HCT116 (cell line): ENCODE measurements at regions not wholly inside any gene's neighbourhood (a gene's known extent, or its start where the extent isn't known, plus 50 kb on each side); places are given as distances from the start of the nearest gene placed in this dataset.

Experiments
- ATAC-seq: fragments of 200-7000 bp; cut with Tn5 transposase; 2 replicates; pipeline ENCODE4 v1.9.1; 2020; ENCODE audit warnings: mild to moderate bottlenecking, moderate library complexity
- BruUV-seq: library from RNA; stranded (reverse); fragments of 400-500 nt; replicated peaks from 2 replicates; lab custom pipeline; 2021; lab: Mats Ljungman, UMichigan
- CTCF ChIA-PET: fragments of 300-600 bp; sonication (Branson Sonifier 250); formaldehyde crosslinking; loops from one replicate; lab custom pipeline; 2021; ENCODE audit warnings: antibody characterized with exemption; lab: Charles Lee
- POLR2A ChIA-PET: fragments of 300-600, 350-600 bp; sonication (Branson Sonifier 250); formaldehyde crosslinking; loops from one replicate; lab custom pipeline; 2021; ENCODE audit warnings: antibody characterized with exemption; lab: Charles Lee
- RAD21 ChIA-PET, 2 experiments: fragments of 300-600 bp; sonication (Branson Sonifier 250); formaldehyde crosslinking; loops; one replicate each; lab custom pipeline; 2023; ENCODE audit warnings: low total read pairs in 2 of 2; ENCODE audit not compliant: uncharacterized antibody in 2 of 2, unreplicated experiment in 2 of 2, low non-redundant PET in 1 of 2; lab: Charles Lee
- DNase-seq: peaks from one replicate; pipeline ENCODE4 v3.0.0-alpha.2; 2010; ENCODE audit warnings: low read depth, low spot score
- H2AFZ ChIP-seq: fragments of 200-600 bp; shearing (Covaris generic), sonication (generic); 2 replicates; pipeline ENCODE4 v1.6.1; 2017; ENCODE audit warnings: low read depth, mixed run types, mixed read lengths, antibody characterized with exemption, low read length; ENCODE audit not compliant: poor library complexity, severe bottlenecking
- H3K27ac ChIP-seq: 2 replicates; pipeline ENCODE4 v1.5.1; 2012; ENCODE audit warnings: low read depth, low read length
- H3K27me3 ChIP-seq: fragments of 200-600 bp; sonication (generic); 2 replicates; pipeline ENCODE4 v1.6.1; 2016; ENCODE audit warnings: mixed run types, low read length, mixed read lengths; ENCODE audit not compliant: insufficient read depth
- H3K36me3 ChIP-seq, 2 experiments: fragments of 200-500 bp in 1 of 2; fragments of 200-600 bp in 1 of 2; sonication (Bioruptor generic) in 1 of 2; sonication (generic) in 1 of 2; 2 replicates each; pipeline versions ENCODE4 v1.5.1 to v1.6.1; 2014 to 2016; ENCODE audit warnings: low read length in 2 of 2, inconsistent platforms in 1 of 2, mixed read lengths in 1 of 2, mixed run types in 1 of 2; ENCODE audit not compliant: insufficient read depth in 2 of 2, control insufficient read depth in 1 of 2
- H3K4me1 ChIP-seq, 2 experiments: fragments of 200-600 bp in 1 of 2; sonication (generic) in 1 of 2; 2 replicates each; pipeline versions ENCODE4 v1.5.1 to v1.6.1; 2012 to 2017; ENCODE audit warnings: low read length in 2 of 2, inconsistent platforms in 1 of 2, mild to moderate bottlenecking in 1 of 2, mixed read lengths in 1 of 2, mixed run types in 1 of 2, moderate library complexity in 1 of 2; ENCODE audit not compliant: insufficient read depth in 2 of 2, control insufficient read depth in 1 of 2
- H3K4me2 ChIP-seq: fragments of 200-600 bp; sonication (generic); 2 replicates; pipeline ENCODE4 v1.6.1; 2017; ENCODE audit warnings: mixed run types, low read length, mixed read lengths
- H3K4me3 ChIP-seq, 2 experiments: fragments of 200-600 bp in 1 of 2; sonication (generic) in 1 of 2; replicated peaks in 1 of 2; 2 replicates each; pipeline ENCODE4 v1.5.1; 2011 to 2016; ENCODE audit warnings: low read length in 2 of 2, control low read depth in 1 of 2, low read depth in 1 of 2, mild to moderate bottlenecking in 1 of 2, mixed read lengths in 1 of 2, mixed run types in 1 of 2
- H3K79me2 ChIP-seq: fragments of 200-600 bp; sonication (generic); 2 replicates; pipeline ENCODE4 v1.6.1; 2017; ENCODE audit warnings: mild to moderate bottlenecking, mixed run types, low read length, moderate library complexity, mixed read lengths; ENCODE audit not compliant: insufficient read depth
- H3K9ac ChIP-seq: fragments of 200-600 bp; sonication (generic); 2 replicates; pipeline ENCODE4 v1.6.1; 2016; ENCODE audit warnings: low read length, mixed read lengths
- H3K9me2 ChIP-seq: fragments of 200-600 bp; sonication (generic), shearing (Covaris generic); 2 replicates; pipeline ENCODE4 v1.6.1; 2017; ENCODE audit warnings: mixed run types, mild to moderate bottlenecking, moderate library complexity; ENCODE audit not compliant: insufficient read depth
- H3K9me3 ChIP-seq, 2 experiments: fragments of 200-500 bp in 1 of 2; fragments of 200-600 bp in 1 of 2; sonication (Bioruptor generic) in 1 of 2; sonication (generic) in 1 of 2; 2 replicates each; pipeline ENCODE4 v1.6.1; 2014 to 2017; ENCODE audit warnings: low read length in 2 of 2, mixed read lengths in 2 of 2, inconsistent platforms in 1 of 2, low read depth in 1 of 2, mild to moderate bottlenecking in 1 of 2, mixed run types in 1 of 2, moderate library complexity in 1 of 2; ENCODE audit not compliant: control insufficient read depth in 1 of 2, insufficient read depth in 1 of 2
- H4K20me1 ChIP-seq: fragments of 200-600 bp; sonication (generic), shearing (Covaris generic); 2 replicates; pipeline ENCODE4 v1.6.1; 2017; ENCODE audit warnings: mixed run types, mild to moderate bottlenecking, moderate library complexity; ENCODE audit not compliant: insufficient read depth
- CEBPB ChIP-seq: IDR thresholded peaks from 2 replicates; pipeline ENCODE4 v1.6.1; 2012; ENCODE audit warnings: low read depth
- EZH2 ChIP-seq: fragments of 200-600 bp; sonication (generic); IDR thresholded peaks from 2 replicates; pipeline ENCODE4 v1.6.1; 2017; ENCODE audit warnings: antibody characterized with exemption, mixed run types
- EZH2phosphoT487 ChIP-seq: fragments of 200-600 bp; IDR thresholded peaks from 2 replicates; pipeline ENCODE4 v1.6.1; 2018; ENCODE audit warnings: antibody characterized with exemption, borderline replicate concordance
- FOSL1 ChIP-seq: IDR thresholded peaks from 2 replicates; pipeline ENCODE4 v1.6.1; 2012; ENCODE audit warnings: low read depth
- JUND ChIP-seq: IDR thresholded peaks from 2 replicates; pipeline ENCODE4 v1.6.1; 2012
- SIN3A ChIP-seq: IDR thresholded peaks from 2 replicates; pipeline ENCODE4 v1.6.1; 2012; ENCODE audit warnings: low read depth
- SP1 ChIP-seq: IDR thresholded peaks from 2 replicates; pipeline ENCODE4 v1.6.1; 2012; ENCODE audit warnings: low read depth
- TCF7L2 ChIP-seq: IDR thresholded peaks from 2 replicates; pipeline ENCODE4 v1.7.0; 2011; ENCODE audit warnings: borderline replicate concordance, inconsistent platforms; ENCODE audit not compliant: insufficient read depth, insufficient read length; ENCODE audit errors: extremely low read depth
- YY1 ChIP-seq: IDR thresholded peaks from 2 replicates; pipeline ENCODE4 v1.6.1; 2011; ENCODE audit warnings: low read length, low read depth, moderate library complexity, mild to moderate bottlenecking; ENCODE audit not compliant: insufficient replicate concordance; ENCODE audit errors: extremely low read depth
- ZNF274 ChIP-seq: fragments of 200-500 bp; sonication (Bioruptor generic); IDR thresholded peaks from 2 replicates; pipeline ENCODE4 v1.6.1; 2014; ENCODE audit warnings: mild to moderate bottlenecking, low read depth, low read length, inconsistent platforms
- intact Hi-C: fragments of 100-400 bp; cut with micrococcal nuclease; formaldehyde crosslinking; loops from 2 replicates; pipeline ENCODE4 v1.10.0; 2022
- TF ChIP-seq, protein P1 (sequence below): IDR thresholded peaks from 2 replicates; pipeline ENCODE4 v1.6.1; 2012
- TF ChIP-seq, protein P2 (sequence below): IDR thresholded peaks from 2 replicates; pipeline ENCODE4 v1.6.1; 2012; ENCODE audit warnings: low read depth
- TF ChIP-seq, protein P3 (sequence below): IDR thresholded peaks from 2 replicates; pipeline ENCODE4 v1.6.1; 2012

DNA sequence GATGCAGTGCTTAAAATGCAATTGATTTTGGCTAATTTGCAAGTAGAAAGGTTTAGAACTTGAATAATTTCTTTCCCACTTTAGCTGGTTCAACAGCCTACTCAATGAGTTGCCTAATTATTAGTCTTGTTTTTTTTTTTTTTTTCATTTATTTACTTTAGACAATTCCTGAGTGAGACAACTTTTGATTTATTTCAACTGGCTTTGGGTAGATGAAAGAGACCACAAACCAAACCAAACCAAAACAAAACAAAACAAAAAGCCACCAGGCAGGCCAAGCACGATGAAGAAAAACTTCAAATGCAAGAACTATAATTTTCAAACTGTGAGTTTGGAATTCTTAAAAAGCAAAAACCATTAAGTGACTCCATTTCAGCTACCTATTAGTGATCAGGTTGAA, 469.9 kb downstream of the GBE1 start:
- Histone ChIP-seq H3K9me3 (no peaks in the 10 kb centered on the region), H3K27ac (no peak overlapping the region), H3K79me2 (no peaks in the 10 kb centered on the region), H3K9ac (no peak overlapping the region), H3K9me2 (no peaks in the 10 kb centered on the region), H3K4me3 (no peak overlapping the region), H3K27me3 (no peaks in the 10 kb centered on the region), H3K4me2 (no peak overlapping the region), H3K36me3 (no peaks in the 10 kb centered on the region), H2AFZ (no peak overlapping the region), H4K20me1 (no peaks in the 10 kb centered on the region), H3K4me1 (no peaks in the 10 kb centered on the region)
- ChIA-PET POLR2A (no interaction called here), CTCF (no interaction called here), RAD21 (no interaction called here)
- intact Hi-C loops = no loop called here
- TF ChIP-seq FOSL1 (no peak), SP1 (no peak), TCF7L2 (no peak), YY1 (no peak), ZNF274 (no peak), JUND (no peak), CEBPB (no peak), EZH2phosphoT487 (no peak)
- TF ChIP-seq, protein P1, sequence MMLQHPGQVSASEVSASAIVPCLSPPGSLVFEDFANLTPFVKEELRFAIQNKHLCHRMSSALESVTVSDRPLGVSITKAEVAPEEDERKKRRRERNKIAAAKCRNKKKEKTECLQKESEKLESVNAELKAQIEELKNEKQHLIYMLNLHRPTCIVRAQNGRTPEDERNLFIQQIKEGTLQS = no peak
- DNase-seq = no peak
- no TSS peak for BruUV-seq
- no peak for ATAC-seq

DNA sequence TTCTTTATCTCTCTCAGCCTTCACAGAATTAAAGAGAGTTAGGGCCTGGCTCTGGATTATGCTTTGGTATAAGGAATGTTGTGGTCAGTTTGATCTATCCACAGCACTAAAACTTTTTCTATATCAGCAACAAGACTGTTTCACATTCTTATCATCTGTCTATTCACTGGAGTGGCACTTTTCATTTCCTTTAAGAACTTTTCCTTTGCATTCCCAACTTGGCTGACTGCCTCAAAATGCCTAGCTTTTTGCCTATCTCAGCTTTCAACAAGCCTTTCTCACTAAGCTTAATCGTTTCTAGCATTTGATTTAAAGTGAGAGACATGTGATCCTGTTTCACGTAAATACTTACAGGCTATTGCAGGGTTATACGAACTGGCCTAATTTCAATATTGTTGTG, 471.8 kb downstream of the GBE1 start:
- ChIA-PET POLR2A (no interaction called here), CTCF (no interaction called here), RAD21 (no interaction called here)
- Histone ChIP-seq H3K4me2 (no peak overlapping the region), H3K4me3 (no peak overlapping the region), H2AFZ (no peak overlapping the region), H3K36me3 (no peaks in the 10 kb centered on the region), H3K27me3 (no peaks in the 10 kb centered on the region), H3K9ac (no peak overlapping the region), H4K20me1 (no peaks in the 10 kb centered on the region), H3K27ac (no peak overlapping the region), H3K4me1 (no peaks in the 10 kb centered on the region), H3K79me2 (no peaks in the 10 kb centered on the region), H3K9me3 (no peaks in the 10 kb centered on the region; a peak in 1 of 4 replicates), H3K9me2 (no peaks in the 10 kb centered on the region)
- intact Hi-C loops = no loop called here
- DNase-seq (no peak), ATAC-seq (no peak)
- no TSS peak for BruUV-seq
- no peak for TF ChIP-seq JUND
- TF ChIP-seq EZH2 = no peak
- TF ChIP-seq, protein P1 = no peak
- TF ChIP-seq, protein P2, sequence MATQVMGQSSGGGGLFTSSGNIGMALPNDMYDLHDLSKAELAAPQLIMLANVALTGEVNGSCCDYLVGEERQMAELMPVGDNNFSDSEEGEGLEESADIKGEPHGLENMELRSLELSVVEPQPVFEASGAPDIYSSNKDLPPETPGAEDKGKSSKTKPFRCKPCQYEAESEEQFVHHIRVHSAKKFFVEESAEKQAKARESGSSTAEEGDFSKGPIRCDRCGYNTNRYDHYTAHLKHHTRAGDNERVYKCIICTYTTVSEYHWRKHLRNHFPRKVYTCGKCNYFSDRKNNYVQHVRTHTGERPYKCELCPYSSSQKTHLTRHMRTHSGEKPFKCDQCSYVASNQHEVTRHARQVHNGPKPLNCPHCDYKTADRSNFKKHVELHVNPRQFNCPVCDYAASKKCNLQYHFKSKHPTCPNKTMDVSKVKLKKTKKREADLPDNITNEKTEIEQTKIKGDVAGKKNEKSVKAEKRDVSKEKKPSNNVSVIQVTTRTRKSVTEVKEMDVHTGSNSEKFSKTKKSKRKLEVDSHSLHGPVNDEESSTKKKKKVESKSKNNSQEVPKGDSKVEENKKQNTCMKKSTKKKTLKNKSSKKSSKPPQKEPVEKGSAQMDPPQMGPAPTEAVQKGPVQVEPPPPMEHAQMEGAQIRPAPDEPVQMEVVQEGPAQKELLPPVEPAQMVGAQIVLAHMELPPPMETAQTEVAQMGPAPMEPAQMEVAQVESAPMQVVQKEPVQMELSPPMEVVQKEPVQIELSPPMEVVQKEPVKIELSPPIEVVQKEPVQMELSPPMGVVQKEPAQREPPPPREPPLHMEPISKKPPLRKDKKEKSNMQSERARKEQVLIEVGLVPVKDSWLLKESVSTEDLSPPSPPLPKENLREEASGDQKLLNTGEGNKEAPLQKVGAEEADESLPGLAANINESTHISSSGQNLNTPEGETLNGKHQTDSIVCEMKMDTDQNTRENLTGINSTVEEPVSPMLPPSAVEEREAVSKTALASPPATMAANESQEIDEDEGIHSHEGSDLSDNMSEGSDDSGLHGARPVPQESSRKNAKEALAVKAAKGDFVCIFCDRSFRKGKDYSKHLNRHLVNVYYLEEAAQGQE = no peak
- no peak for TF ChIP-seq SIN3A
- no peak for TF ChIP-seq FOSL1
- TF ChIP-seq, protein P3, sequence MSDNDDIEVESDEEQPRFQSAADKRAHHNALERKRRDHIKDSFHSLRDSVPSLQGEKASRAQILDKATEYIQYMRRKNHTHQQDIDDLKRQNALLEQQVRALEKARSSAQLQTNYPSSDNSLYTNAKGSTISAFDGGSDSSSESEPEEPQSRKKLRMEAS = no peak
- TF ChIP-seq SP1 = no peak
